ENCODE measurements at regions not wholly inside any gene's neighbourhood (a gene's known extent, or its start where the extent isn't known, plus 50 kb on each side); places are given as distances from the start of the nearest gene placed in this dataset.
A peak's percentile ranks its signal among the peaks of the same experiment; 100 is the strongest.

DNA sequence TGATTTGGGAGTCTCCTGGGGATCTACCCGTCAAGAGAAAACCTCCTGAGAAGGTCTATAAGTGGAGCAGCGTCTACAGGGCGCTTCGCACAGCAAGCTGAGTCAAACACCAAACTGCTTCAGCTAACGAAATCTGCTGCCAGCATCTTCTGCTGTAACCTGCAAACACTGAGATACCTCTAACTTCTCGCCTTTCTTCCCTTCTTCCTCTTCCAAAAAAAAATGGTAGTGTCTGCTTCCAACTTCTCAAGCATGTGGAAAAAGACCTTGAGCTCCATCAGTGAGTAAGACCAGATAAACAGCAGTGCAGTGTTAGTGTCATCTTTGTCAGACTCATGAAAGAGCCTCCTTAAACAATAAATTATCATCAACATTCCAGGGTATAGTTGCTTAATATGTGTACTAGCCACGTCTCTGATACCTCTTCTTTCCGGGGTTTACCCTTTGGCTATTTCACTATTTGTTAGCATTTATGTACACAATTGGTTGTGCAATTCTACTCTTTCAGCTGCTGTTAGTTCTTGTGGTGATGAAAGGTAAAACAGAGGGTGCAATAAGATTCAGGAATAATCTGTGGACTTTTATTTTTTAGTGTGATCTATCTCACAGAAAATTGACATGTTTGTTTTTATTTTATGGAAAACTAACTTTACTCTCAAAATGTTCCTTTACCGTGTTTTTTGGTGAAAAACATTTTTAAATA, 81.6 kb downstream of the LLPH start (continued):
- TF ChIP-seq ZFP62 (CRISPR knock-in tag; IDR thresholded peaks at IDR 0.05) (no peak), GTF2F1 (IDR thresholded peaks at IDR 0.05; ENCODE audit: low read length) (no peak), ZNF737 (CRISPR knock-in tag; IDR thresholded peaks at IDR 0.05; ENCODE audit: borderline replicate concordance) (no peak), KDM3A (CRISPR knock-in tag; IDR thresholded peaks at IDR 0.05; ENCODE audit: low read depth) (peak; percentile 72), RARG (CRISPR knock-in tag; IDR thresholded peaks at IDR 0.05; ENCODE audit: low read depth) (no peak), ZSCAN9 (CRISPR knock-in tag; IDR thresholded peaks at IDR 0.05; ENCODE audit: borderline replicate concordance) (peak; percentile 89), RBFOX2 (IDR thresholded peaks at IDR 0.05; ENCODE audit: low read depth, low read length) (0 out of 2 replicates have a peak, but pooled peaks have one; percentile 21), MTA3 (CRISPR knock-in tag; IDR thresholded peaks at IDR 0.05) (no peak), HNF4G (IDR thresholded peaks at IDR 0.05; ENCODE audit: borderline replicate concordance, low read depth, low read length) (peak; percentile 88), HNF4G (CRISPR knock-in tag; IDR thresholded peaks at IDR 0.05; ENCODE audit: borderline replicate concordance, low read depth) (no peak), ZNF75D (CRISPR knock-in tag; IDR thresholded peaks at IDR 0.05; ENCODE audit: borderline replicate concordance) (no peak)
- TF ChIP-seq, protein P1, sequence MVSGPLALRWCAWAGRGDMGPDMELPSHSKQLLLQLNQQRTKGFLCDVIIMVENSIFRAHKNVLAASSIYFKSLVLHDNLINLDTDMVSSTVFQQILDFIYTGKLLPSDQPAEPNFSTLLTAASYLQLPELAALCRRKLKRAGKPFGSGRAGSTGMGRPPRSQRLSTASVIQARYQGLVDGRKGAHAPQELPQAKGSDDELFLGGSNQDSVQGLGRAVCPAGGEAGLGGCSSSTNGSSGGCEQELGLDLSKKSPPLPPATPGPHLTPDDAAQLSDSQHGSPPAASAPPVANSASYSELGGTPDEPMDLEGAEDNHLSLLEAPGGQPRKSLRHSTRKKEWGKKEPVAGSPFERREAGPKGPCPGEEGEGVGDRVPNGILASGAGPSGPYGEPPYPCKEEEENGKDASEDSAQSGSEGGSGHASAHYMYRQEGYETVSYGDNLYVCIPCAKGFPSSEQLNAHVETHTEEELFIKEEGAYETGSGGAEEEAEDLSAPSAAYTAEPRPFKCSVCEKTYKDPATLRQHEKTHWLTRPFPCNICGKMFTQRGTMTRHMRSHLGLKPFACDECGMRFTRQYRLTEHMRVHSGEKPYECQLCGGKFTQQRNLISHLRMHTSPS (CRISPR knock-in tag; IDR thresholded peaks at IDR 0.05; ENCODE audit: low read depth): no peak
- TF ChIP-seq, protein P2, sequence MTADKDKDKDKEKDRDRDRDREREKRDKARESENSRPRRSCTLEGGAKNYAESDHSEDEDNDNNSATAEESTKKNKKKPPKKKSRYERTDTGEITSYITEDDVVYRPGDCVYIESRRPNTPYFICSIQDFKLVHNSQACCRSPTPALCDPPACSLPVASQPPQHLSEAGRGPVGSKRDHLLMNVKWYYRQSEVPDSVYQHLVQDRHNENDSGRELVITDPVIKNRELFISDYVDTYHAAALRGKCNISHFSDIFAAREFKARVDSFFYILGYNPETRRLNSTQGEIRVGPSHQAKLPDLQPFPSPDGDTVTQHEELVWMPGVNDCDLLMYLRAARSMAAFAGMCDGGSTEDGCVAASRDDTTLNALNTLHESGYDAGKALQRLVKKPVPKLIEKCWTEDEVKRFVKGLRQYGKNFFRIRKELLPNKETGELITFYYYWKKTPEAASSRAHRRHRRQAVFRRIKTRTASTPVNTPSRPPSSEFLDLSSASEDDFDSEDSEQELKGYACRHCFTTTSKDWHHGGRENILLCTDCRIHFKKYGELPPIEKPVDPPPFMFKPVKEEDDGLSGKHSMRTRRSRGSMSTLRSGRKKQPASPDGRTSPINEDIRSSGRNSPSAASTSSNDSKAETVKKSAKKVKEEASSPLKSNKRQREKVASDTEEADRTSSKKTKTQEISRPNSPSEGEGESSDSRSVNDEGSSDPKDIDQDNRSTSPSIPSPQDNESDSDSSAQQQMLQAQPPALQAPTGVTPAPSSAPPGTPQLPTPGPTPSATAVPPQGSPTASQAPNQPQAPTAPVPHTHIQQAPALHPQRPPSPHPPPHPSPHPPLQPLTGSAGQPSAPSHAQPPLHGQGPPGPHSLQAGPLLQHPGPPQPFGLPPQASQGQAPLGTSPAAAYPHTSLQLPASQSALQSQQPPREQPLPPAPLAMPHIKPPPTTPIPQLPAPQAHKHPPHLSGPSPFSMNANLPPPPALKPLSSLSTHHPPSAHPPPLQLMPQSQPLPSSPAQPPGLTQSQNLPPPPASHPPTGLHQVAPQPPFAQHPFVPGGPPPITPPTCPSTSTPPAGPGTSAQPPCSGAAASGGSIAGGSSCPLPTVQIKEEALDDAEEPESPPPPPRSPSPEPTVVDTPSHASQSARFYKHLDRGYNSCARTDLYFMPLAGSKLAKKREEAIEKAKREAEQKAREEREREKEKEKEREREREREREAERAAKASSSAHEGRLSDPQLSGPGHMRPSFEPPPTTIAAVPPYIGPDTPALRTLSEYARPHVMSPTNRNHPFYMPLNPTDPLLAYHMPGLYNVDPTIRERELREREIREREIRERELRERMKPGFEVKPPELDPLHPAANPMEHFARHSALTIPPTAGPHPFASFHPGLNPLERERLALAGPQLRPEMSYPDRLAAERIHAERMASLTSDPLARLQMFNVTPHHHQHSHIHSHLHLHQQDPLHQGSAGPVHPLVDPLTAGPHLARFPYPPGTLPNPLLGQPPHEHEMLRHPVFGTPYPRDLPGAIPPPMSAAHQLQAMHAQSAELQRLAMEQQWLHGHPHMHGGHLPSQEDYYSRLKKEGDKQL (CRISPR knock-in tag; IDR thresholded peaks at IDR 0.05; ENCODE audit: low read depth): peak; percentile 92
- TF ChIP-seq, protein P3, sequence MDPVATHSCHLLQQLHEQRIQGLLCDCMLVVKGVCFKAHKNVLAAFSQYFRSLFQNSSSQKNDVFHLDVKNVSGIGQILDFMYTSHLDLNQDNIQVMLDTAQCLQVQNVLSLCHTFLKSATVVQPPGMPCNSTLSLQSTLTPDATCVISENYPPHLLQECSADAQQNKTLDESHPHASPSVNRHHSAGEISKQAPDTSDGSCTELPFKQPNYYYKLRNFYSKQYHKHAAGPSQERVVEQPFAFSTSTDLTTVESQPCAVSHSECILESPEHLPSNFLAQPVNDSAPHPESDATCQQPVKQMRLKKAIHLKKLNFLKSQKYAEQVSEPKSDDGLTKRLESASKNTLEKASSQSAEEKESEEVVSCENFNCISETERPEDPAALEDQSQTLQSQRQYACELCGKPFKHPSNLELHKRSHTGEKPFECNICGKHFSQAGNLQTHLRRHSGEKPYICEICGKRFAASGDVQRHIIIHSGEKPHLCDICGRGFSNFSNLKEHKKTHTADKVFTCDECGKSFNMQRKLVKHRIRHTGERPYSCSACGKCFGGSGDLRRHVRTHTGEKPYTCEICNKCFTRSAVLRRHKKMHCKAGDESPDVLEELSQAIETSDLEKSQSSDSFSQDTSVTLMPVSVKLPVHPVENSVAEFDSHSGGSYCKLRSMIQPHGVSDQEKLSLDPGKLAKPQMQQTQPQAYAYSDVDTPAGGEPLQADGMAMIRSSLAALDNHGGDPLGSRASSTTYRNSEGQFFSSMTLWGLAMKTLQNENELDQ (CRISPR knock-in tag; IDR thresholded peaks at IDR 0.05; ENCODE audit: borderline replicate concordance): 0 out of 2 replicates have a peak, but pooled peaks have one; percentile 53
- TF ChIP-seq, protein P4, sequence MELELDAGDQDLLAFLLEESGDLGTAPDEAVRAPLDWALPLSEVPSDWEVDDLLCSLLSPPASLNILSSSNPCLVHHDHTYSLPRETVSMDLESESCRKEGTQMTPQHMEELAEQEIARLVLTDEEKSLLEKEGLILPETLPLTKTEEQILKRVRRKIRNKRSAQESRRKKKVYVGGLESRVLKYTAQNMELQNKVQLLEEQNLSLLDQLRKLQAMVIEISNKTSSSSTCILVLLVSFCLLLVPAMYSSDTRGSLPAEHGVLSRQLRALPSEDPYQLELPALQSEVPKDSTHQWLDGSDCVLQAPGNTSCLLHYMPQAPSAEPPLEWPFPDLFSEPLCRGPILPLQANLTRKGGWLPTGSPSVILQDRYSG (CRISPR knock-in tag; IDR thresholded peaks at IDR 0.05): no peak
- TF ChIP-seq, protein P5, sequence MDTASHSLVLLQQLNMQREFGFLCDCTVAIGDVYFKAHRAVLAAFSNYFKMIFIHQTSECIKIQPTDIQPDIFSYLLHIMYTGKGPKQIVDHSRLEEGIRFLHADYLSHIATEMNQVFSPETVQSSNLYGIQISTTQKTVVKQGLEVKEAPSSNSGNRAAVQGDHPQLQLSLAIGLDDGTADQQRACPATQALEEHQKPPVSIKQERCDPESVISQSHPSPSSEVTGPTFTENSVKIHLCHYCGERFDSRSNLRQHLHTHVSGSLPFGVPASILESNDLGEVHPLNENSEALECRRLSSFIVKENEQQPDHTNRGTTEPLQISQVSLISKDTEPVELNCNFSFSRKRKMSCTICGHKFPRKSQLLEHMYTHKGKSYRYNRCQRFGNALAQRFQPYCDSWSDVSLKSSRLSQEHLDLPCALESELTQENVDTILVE (CRISPR knock-in tag; IDR thresholded peaks at IDR 0.05): peak; percentile 72; the same call in 1 of the 2 replicates
- TF ChIP-seq, protein P6, sequence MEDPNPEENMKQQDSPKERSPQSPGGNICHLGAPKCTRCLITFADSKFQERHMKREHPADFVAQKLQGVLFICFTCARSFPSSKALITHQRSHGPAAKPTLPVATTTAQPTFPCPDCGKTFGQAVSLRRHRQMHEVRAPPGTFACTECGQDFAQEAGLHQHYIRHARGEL (CRISPR knock-in tag; IDR thresholded peaks at IDR 0.05): no peak

Data from HepG2 (cell line).